Omental fat pad (tissue), 3 donors: ENCODE measurements at regions not wholly inside any gene's neighbourhood (a gene's known extent, or its start where the extent isn't known, plus 50 kb on each side); places are given as distances from the start of the nearest gene placed in this dataset.

ENCODE experiments used
- ATAC-seq: fragments of 150-250 bp; one replicate; pipeline ENCODE4 v1.9.1; 2016; ENCODE audit warnings: mild to moderate bottlenecking, moderate library complexity; ENCODE audit not compliant: low FRiP score
- DNase-seq: peaks from one replicate; pipeline ENCODE4 v3.0.0-alpha.2; 2019; ENCODE audit warnings: low spot score
- TF ChIP-seq, protein P1 (sequence below), 3 donors: fragments of 450-650 bp; IDR thresholded peaks; one replicate each; pipeline ENCODE4 v1.5.1; 2016 to 2017; ENCODE audit warnings: antibody characterized with exemption in 3 of 3, mild to moderate bottlenecking in 3 of 3, moderate library complexity in 2 of 3

DNA sequence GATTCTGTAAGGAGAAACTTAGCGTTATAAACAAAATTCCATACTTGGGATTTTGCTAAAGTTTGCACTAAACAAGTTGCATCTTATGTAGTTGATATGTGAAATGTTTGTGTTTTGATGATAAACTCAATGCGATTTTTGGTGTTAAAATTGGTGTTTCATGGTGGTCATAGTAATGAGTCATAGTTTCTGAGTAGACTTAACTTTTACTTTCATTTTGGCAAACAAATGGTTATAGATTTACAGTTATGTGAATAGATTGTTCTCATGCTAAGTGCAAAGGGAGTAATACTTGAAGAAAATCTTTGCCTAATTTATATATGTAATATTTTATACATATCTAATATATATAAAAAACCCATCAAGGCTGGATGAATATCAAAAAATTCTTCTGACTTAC, 107.3 kb upstream of the ELAVL2 start:
- TF ChIP-seq, protein P1, sequence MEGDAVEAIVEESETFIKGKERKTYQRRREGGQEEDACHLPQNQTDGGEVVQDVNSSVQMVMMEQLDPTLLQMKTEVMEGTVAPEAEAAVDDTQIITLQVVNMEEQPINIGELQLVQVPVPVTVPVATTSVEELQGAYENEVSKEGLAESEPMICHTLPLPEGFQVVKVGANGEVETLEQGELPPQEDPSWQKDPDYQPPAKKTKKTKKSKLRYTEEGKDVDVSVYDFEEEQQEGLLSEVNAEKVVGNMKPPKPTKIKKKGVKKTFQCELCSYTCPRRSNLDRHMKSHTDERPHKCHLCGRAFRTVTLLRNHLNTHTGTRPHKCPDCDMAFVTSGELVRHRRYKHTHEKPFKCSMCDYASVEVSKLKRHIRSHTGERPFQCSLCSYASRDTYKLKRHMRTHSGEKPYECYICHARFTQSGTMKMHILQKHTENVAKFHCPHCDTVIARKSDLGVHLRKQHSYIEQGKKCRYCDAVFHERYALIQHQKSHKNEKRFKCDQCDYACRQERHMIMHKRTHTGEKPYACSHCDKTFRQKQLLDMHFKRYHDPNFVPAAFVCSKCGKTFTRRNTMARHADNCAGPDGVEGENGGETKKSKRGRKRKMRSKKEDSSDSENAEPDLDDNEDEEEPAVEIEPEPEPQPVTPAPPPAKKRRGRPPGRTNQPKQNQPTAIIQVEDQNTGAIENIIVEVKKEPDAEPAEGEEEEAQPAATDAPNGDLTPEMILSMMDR (IDR thresholded peaks at IDR 0.05), result no peak
- no peak for ATAC-seq
- DNase-seq, result no peak

DNA sequence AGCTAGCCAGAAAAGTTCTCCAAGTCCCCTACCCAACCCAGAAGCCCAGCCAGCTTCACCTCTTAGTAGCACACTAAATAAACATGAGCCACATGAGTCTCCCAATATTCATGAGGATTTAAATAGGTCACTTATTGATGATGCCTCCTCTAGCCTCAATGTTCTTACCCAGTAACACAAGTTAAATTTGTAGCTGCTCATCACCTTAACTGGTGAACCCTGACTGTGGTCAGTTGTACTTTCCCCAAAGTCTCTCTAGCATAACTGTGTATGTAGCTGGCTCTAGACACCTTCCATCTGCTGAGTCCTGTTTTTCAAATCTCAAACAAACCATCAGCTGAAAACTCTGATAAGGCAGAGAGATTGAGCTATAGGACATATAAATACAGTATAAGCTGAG, 100.3 kb upstream of the ELAVL2 start:
- DNase-seq, result no peak
- no peak for ATAC-seq
- TF ChIP-seq, protein P1 (IDR thresholded peaks at IDR 0.05), result no peak

DNA sequence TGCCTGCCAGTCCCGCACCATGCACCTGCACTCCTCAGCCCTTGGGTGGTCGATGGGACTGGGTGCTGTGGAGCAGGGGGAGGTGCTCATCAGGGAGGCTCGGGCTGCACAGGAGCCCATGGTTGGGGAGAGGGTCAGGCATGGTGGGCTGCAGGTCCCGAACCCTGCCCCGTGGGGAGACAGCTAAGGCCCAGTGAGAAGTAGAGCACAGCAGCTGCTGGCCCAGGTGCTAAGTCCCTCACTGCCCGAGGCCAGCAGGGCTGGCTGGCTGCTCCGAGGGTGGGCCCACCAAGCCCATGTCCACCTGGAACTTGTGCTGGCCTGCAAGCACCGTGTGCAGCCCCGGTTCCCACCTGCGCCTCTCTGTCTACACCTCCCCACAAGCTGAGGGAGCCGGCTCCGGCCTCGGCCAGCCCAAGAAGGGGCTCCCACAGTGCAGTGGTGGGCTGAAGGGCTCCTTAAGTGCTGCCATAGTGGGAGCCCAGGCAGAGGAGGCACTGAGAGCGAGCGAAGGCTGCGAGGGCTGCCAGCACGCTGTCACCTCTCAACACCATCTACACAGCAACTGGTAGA, 88.5 kb upstream of the ELAVL2 start:
- ATAC-seq, result no peak

DNA sequence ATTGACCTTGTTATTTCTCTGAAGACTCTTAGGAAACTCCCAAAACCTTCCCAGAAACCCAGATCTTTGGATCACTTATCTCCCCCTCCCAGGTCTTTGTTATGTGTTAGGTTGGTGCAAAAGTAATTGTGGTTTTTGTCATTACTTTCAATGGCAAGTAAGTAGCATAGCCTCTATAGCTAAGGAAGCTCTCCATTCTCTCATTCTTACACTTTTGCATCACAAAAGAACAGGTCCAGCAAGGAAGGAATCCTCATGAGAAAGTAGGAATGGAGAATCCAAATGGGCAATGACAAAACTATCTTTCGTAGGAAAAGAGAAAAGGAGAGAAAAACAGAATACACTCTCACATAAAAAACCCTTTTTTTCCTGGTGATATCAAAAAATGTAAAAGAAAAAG, 81.3 kb upstream of the ELAVL2 start:
- DNase-seq, result no peak
- TF ChIP-seq, protein P1 (IDR thresholded peaks at IDR 0.05), result no peak
- no peak for ATAC-seq

More for the DNA sequence above, 88.5 kb upstream of the ELAVL2 start:
- DNase-seq, result no peak
- TF ChIP-seq, protein P1 (IDR thresholded peaks at IDR 0.05), result no peak

DNA sequence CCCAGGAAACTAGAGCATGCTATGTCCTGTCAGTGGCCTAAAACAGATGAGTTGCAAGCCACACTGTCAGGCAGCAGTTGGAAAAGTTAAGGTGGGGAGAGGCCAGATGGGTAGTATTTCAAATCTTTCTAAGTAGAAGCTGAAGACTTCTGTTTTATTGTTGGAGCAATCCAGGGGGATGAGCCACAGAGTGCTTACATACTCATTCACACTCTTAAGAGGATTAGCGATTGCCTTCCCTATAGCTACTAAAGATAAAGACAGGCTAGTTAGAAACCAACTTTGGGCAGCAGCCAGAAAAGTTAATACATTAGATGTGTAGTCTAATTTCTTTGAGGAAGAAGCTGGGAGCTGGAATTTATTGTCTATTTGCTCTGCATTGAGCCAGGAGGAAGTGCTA, 61.7 kb upstream of the ELAVL2 start:
- TF ChIP-seq, protein P1 (IDR thresholded peaks at IDR 0.05), result no peak
- ATAC-seq, result no peak
- DNase-seq, result no peak
